ENCODE measurements at regions not wholly inside any gene's neighbourhood (a gene's known extent, or its start where the extent isn't known, plus 50 kb on each side); places are given as distances from the start of the nearest gene placed in this dataset.

DNA sequence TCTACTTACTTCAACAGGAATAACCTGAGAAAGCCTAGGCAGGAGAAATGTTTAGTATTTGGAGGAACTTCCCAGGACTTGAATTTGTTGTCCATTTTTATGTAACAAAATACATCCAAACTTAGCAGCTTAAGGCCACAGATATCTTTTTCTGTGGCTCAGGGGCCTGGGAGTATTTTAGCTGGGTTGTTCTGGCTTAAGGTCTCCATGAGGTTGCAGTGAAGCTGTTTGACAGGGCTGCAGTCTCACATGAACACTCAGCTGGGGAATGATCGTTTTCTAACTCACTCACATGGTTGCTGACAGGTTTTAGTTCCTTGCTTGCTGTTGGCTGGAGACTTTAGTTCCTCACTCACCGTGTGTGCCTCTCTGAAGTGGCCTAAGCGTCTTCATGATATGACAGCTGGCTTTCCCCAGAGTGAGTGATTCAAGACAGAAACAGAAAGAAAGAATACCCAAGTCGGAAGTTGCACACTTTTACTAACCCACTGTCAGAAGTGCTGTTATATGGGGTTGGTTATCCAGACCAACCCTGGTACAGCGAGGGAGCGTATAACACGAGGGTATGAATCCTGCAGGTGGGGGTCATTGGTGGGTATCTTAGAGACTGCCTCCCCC, 229.7 kb upstream of the TBL1XR1 start:
- H3K9me3 ChIP-seq (replicated peaks; ENCODE audit: control insufficient read depth, insufficient read depth, low read length) = no peaks in the 10 kb centered on the region
- TF ChIP-seq JUN (IDR thresholded peaks at IDR 0.05; ENCODE audit: borderline replicate concordance, insufficient read depth, insufficient read length, low read depth) = no peak
- TF ChIP-seq EZH2 (IDR thresholded peaks at IDR 0.05; ENCODE audit: borderline replicate concordance, low read depth, low read length, severe bottlenecking) = no peak
- no peak for TF ChIP-seq GATA2 (IDR thresholded peaks at IDR 0.05; ENCODE audit: insufficient read depth, insufficient read length, low read depth, low read length)
- TF ChIP-seq, protein P1, sequence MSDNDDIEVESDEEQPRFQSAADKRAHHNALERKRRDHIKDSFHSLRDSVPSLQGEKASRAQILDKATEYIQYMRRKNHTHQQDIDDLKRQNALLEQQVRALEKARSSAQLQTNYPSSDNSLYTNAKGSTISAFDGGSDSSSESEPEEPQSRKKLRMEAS (IDR thresholded peaks at IDR 0.05; ENCODE audit: insufficient read depth, insufficient read length) = no peak
- no peak for FAIRE-seq
- no peaks in the 10 kb centered on the region for H3K36me3 ChIP-seq (ENCODE audit: control insufficient read depth in 2 of 2, extremely low read depth in 1 of 2, insufficient read depth in 2 of 2, low read length in 2 of 2)
- intact Hi-C loops (cut with micrococcal nuclease) = no loop called here
- no peak overlapping the region for H2AFZ ChIP-seq (ENCODE audit: low read depth, low read length)
- H3K4me1 ChIP-seq (ENCODE audit: control insufficient read depth, extremely low read depth, insufficient read depth, low read length) = peaks cover 2% of the 10 kb centered on the region
- H3K27ac ChIP-seq (ENCODE audit: insufficient read depth, low read depth, low read length) = no peak overlapping the region
- no peak overlapping the region for H3K9ac ChIP-seq (replicated peaks; ENCODE audit: extremely low read depth, insufficient read depth, low read length)
- dilution Hi-C loops (cut with MboI; ENCODE audit: extremely low pct_ligation_motif_present, low sequenced_read_pairs) = no loop called here
- H3K9me1 ChIP-seq (replicated peaks; ENCODE audit: control insufficient read depth, extremely low read depth, insufficient read depth, low read length) = no peaks in the 10 kb centered on the region
- no peaks in the 10 kb centered on the region for H4K20me1 ChIP-seq (replicated peaks; ENCODE audit: control insufficient read depth, extremely low read depth, insufficient read depth, low read length)
- H3K4me2 ChIP-seq (ENCODE audit: insufficient read depth, low read length) = no peak overlapping the region
- H3K4me3 ChIP-seq (replicated peaks in 1 of 3; ENCODE audit: insufficient read depth in 1 of 3, low read depth in 1 of 3, low read length in 3 of 3) = no peak overlapping the region
- no peaks in the 10 kb centered on the region for H3K79me2 ChIP-seq (ENCODE audit: control insufficient read depth, insufficient read depth, low read length)
- ChIA-PET CTCF (no interaction called here), POLR2A (no interaction called here)
- no TSS peak for BruUV-seq (replicated peaks)
- no peaks in the 10 kb centered on the region for H3K27me3 ChIP-seq (ENCODE audit: control insufficient read depth in 2 of 2, insufficient read depth in 2 of 2, low read length in 2 of 2)
- DNase-seq (ENCODE audit: low read depth, low spot score) = no peak

DNA sequence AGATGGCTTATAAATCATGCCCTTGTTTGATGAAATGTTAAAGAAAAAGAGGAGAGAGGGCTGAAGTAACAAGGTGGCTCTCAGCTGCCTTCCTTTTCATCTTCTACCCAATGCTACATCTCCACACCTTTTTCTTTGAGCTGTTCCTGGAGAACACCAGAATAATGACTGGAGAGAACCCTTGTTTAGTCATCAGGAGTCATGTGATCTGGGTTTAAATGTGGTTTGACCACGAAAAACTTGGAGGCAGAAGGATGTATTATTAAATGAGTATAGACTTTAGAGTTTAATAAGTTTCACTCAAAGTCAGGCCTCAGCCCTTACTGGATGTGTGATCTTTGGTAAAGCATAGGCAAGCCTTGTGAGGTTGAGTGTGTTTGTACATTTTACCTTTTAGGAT, 230.3 kb upstream of the TBL1XR1 start:
- no peaks in the 10 kb centered on the region for H3K36me3 ChIP-seq (ENCODE audit: control insufficient read depth in 2 of 2, extremely low read depth in 1 of 2, insufficient read depth in 2 of 2, low read length in 2 of 2)
- DNase-seq (ENCODE audit: low read depth, low spot score) = no peak
- no peaks in the 10 kb centered on the region for H3K9me1 ChIP-seq (replicated peaks; ENCODE audit: control insufficient read depth, extremely low read depth, insufficient read depth, low read length)
- no peak overlapping the region for H3K9ac ChIP-seq (replicated peaks; ENCODE audit: extremely low read depth, insufficient read depth, low read length)
- TF ChIP-seq FOS (IDR thresholded peaks at IDR 0.05; ENCODE audit: borderline replicate concordance, insufficient read depth, low read length) (no peak), POLR2A (IDR thresholded peaks at IDR 0.05; ENCODE audit: low read depth, low read length) (no peak), POLR2AphosphoS5 (IDR thresholded peaks at IDR 0.05; ENCODE audit: insufficient read depth, low read depth, low read length) (no peak), GATA2 (IDR thresholded peaks at IDR 0.05; ENCODE audit: insufficient read depth, insufficient read length, low read depth, low read length) (no peak), EZH2 (IDR thresholded peaks at IDR 0.05; ENCODE audit: borderline replicate concordance, low read depth, low read length, severe bottlenecking) (no peak), MYC (IDR thresholded peaks at IDR 0.05; ENCODE audit: low read depth, low read length) (no peak), JUN (IDR thresholded peaks at IDR 0.05; ENCODE audit: borderline replicate concordance, insufficient read depth, insufficient read length, low read depth) (no peak)
- TF ChIP-seq, protein P2, sequence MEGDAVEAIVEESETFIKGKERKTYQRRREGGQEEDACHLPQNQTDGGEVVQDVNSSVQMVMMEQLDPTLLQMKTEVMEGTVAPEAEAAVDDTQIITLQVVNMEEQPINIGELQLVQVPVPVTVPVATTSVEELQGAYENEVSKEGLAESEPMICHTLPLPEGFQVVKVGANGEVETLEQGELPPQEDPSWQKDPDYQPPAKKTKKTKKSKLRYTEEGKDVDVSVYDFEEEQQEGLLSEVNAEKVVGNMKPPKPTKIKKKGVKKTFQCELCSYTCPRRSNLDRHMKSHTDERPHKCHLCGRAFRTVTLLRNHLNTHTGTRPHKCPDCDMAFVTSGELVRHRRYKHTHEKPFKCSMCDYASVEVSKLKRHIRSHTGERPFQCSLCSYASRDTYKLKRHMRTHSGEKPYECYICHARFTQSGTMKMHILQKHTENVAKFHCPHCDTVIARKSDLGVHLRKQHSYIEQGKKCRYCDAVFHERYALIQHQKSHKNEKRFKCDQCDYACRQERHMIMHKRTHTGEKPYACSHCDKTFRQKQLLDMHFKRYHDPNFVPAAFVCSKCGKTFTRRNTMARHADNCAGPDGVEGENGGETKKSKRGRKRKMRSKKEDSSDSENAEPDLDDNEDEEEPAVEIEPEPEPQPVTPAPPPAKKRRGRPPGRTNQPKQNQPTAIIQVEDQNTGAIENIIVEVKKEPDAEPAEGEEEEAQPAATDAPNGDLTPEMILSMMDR (IDR thresholded peaks at IDR 0.05; ENCODE audit: extremely low read depth in 1 of 2, insufficient read depth in 1 of 2, low read depth in 1 of 2, low read length in 2 of 2) = no peak
- TF ChIP-seq, protein P1 (IDR thresholded peaks at IDR 0.05; ENCODE audit: insufficient read depth, insufficient read length) = no peak
- FAIRE-seq = no peak
- H3K27me3 ChIP-seq (ENCODE audit: control insufficient read depth in 2 of 2, insufficient read depth in 2 of 2, low read length in 2 of 2) = no peaks in the 10 kb centered on the region
- H3K4me2 ChIP-seq (ENCODE audit: insufficient read depth, low read length) = no peak overlapping the region
- H3K9me3 ChIP-seq (replicated peaks; ENCODE audit: control insufficient read depth, insufficient read depth, low read length) = no peaks in the 10 kb centered on the region
- no TSS peak for BruUV-seq (replicated peaks)
- dilution Hi-C loops (cut with MboI; ENCODE audit: extremely low pct_ligation_motif_present, low sequenced_read_pairs) (no loop called here), intact Hi-C loops (cut with micrococcal nuclease) (no loop called here)
- H3K4me1 ChIP-seq (ENCODE audit: control insufficient read depth, extremely low read depth, insufficient read depth, low read length) = peaks cover 2% of the 10 kb centered on the region
- no peak overlapping the region for H3K27ac ChIP-seq (ENCODE audit: insufficient read depth, low read depth, low read length)
- CTCF ChIA-PET = no interaction called here
- H4K20me1 ChIP-seq (replicated peaks; ENCODE audit: control insufficient read depth, extremely low read depth, insufficient read depth, low read length) = no peaks in the 10 kb centered on the region
- H2AFZ ChIP-seq (ENCODE audit: low read depth, low read length) = no peak overlapping the region
- POLR2A ChIA-PET = no interaction called here
- H3K79me2 ChIP-seq (ENCODE audit: control insufficient read depth, insufficient read depth, low read length) = no peaks in the 10 kb centered on the region
- H3K4me3 ChIP-seq (replicated peaks in 1 of 3; ENCODE audit: insufficient read depth in 1 of 3, low read depth in 1 of 3, low read length in 3 of 3) = no peak overlapping the region
